Loucy (cell line): ENCODE measurements at regions not wholly inside any gene's neighbourhood (a gene's known extent, or its start where the extent isn't known, plus 50 kb on each side); places are given as distances from the start of the nearest gene placed in this dataset.

Experiments used
- CTCF ChIP-seq: fragments of 200-600 bp; sonication (generic); conservative IDR thresholded peaks from 2 replicates; pipeline ENCODE4 v1.5.1; 2014; ENCODE audit warnings: mild to moderate bottlenecking, antibody characterized with exemption, low read length
- EZH2phosphoT487 ChIP-seq: fragments of 200-600 bp; IDR thresholded peaks from 2 replicates; pipeline ENCODE4 v1.6.1; 2018; ENCODE audit warnings: antibody characterized with exemption, mild to moderate bottlenecking, moderate library complexity, borderline replicate concordance

DNA sequence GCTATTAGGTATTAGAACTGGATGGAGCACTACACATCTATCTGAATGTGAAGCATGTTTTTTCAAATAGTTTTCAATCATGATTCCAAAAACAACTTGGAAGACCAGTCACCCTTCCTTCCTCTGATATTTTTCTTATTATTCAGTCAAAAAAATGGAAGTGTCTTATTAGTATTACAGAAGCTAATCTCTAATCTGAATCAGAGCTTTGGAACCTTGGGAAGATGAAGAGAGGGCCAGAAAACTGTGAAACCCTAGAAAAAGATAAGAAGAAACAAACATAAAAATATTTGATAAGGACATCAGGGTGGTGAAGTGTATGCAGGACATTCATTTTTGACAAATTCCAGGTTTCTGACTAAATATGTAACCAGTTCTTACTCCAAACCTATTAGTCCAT is 166.3 kb upstream of the PRSS16 start:
- TF ChIP-seq CTCF (no peak), EZH2phosphoT487 (no peak)
